H1 (cell line): ENCODE measurements at regions not wholly inside any gene's neighbourhood (a gene's known extent, or its start where the extent isn't known, plus 50 kb on each side); places are given as distances from the start of the nearest gene placed in this dataset.

Experiments
- CTCF ChIA-PET: fragments of 300-600 bp; sonication (Branson Sonifier 250); formaldehyde crosslinking; loops from one replicate; lab custom pipeline; 2021; ENCODE audit not compliant: partially characterized antibody; lab: Charles Lee
- POLR2A ChIA-PET: fragments of 300-600 bp; sonication (Branson Sonifier 250); formaldehyde crosslinking; loops from one replicate; lab custom pipeline; 2021; ENCODE audit warnings: inconsistent platforms; ENCODE audit not compliant: partially characterized antibody; lab: Charles Lee
- DNase-seq, 2 experiments: peaks; one replicate each; pipeline versions ENCODE4 v3.0.0 to v3.0.0-alpha.2; 2010 to 2022; ENCODE audit warnings: low spot score in 2 of 2, low read depth in 1 of 2, mixed read lengths in 1 of 2
- FAIRE-seq: peaks from 2 replicates; lab custom pipeline; 2011; peaks lifted over from hg19 to GRCh38; lab: Jason Lieb, UNC
- H2AFZ ChIP-seq: 2 replicates; pipeline ENCODE4 v1.8.1; 2012; ENCODE audit warnings: low read length, inconsistent platforms
- H2AK5ac ChIP-seq: 2 replicates; pipeline ENCODE4 v1.6.1; 2013; ENCODE audit warnings: low read depth, low read length
- H2BK120ac ChIP-seq: replicated peaks from 2 replicates; pipeline ENCODE3; 2013; ENCODE audit warnings: low read depth, low read length, inconsistent platforms
- H2BK12ac ChIP-seq: 2 replicates; pipeline ENCODE4 v1.6.1; 2013; ENCODE audit warnings: low read depth, low read length
- H2BK15ac ChIP-seq: 2 replicates; pipeline ENCODE4 v1.6.1; 2013; ENCODE audit warnings: low read length
- H2BK20ac ChIP-seq: 2 replicates; pipeline ENCODE4 v1.6.1; 2013; ENCODE audit warnings: low read length
- H2BK5ac ChIP-seq: 2 replicates; pipeline ENCODE4 v1.6.1; 2013; ENCODE audit warnings: low read depth, low read length
- H3K14ac ChIP-seq: 2 replicates; pipeline ENCODE4 v1.6.1; 2013; ENCODE audit warnings: inconsistent platforms; ENCODE audit not compliant: insufficient read length
- H3K18ac ChIP-seq: 2 replicates; pipeline ENCODE4 v1.6.1; 2013; ENCODE audit warnings: low read length; ENCODE audit errors: extremely low read depth
- H3K23ac ChIP-seq: 2 replicates; pipeline ENCODE4 v1.6.1; 2013; ENCODE audit warnings: inconsistent platforms; ENCODE audit not compliant: insufficient read length
- H3K23me2 ChIP-seq: 2 replicates; pipeline ENCODE4 v1.6.1; 2013; ENCODE audit warnings: low read depth, low read length
- H3K27ac ChIP-seq: 2 replicates; pipeline ENCODE4 v1.6.1; 2011; ENCODE audit warnings: low read depth, low read length, inconsistent platforms
- H3K27me3 ChIP-seq, 4 experiments: replicated peaks in 1 of 4; 1 replicate in 1 of 4; 2 replicates in 3 of 4; pipeline versions ENCODE4 v1.6.1 to v1.8.1; 2011 to 2013; ENCODE audit warnings: low read length in 3 of 4, mild to moderate bottlenecking in 3 of 4, inconsistent platforms in 2 of 4, mixed read lengths in 2 of 4, moderate library complexity in 1 of 4; ENCODE audit not compliant: control insufficient read depth in 3 of 4, insufficient read depth in 3 of 4; ENCODE audit errors: extremely low read depth in 1 of 4
- H3K36me3 ChIP-seq, 4 experiments: 2 replicates each; pipeline versions ENCODE4 v1.6.1 to v1.8.1; 2011 to 2013; ENCODE audit warnings: mild to moderate bottlenecking in 4 of 4, low read length in 3 of 4, moderate library complexity in 2 of 4, control low read depth in 1 of 4, inconsistent platforms in 1 of 4; ENCODE audit not compliant: insufficient read depth in 4 of 4, control insufficient read depth in 2 of 4
- H3K4ac ChIP-seq: replicated peaks from 2 replicates; pipeline ENCODE3; 2013; ENCODE audit warnings: low read length, low read depth, mixed read lengths, inconsistent platforms; ENCODE audit not compliant: insufficient read length
- H3K4me1 ChIP-seq, 4 experiments: replicated peaks in 1 of 4; 1 replicate in 1 of 4; 2 replicates in 3 of 4; pipeline versions ENCODE4 v1.6.1 to v1.8.1; 2011 to 2013; ENCODE audit warnings: low read length in 3 of 4, inconsistent platforms in 2 of 4, mixed read lengths in 1 of 4; ENCODE audit not compliant: insufficient read depth in 4 of 4, control insufficient read depth in 3 of 4
- H3K4me2 ChIP-seq, 2 experiments: 2 replicates each; pipeline versions ENCODE4 v1.6.1 to v1.8.1; 2011 to 2013; ENCODE audit warnings: low read depth in 2 of 2, low read length in 2 of 2, control low read depth in 1 of 2, inconsistent platforms in 1 of 2, mild to moderate bottlenecking in 1 of 2; ENCODE audit not compliant: insufficient read depth in 1 of 2
- H3K4me3 ChIP-seq, 4 experiments: fragments of 200-600, 300-600 bp in 1 of 4; sonication (generic), shearing (Covaris generic), sonication (Bioruptor Twin) in 1 of 4; 2 replicates each; pipeline versions ENCODE4 v1.5.1 to v1.8.1; 2011 to 2016; ENCODE audit warnings: low read length in 4 of 4, low read depth in 3 of 4, control low read depth in 2 of 4, inconsistent platforms in 2 of 4, mild to moderate bottlenecking in 2 of 4, mixed read lengths in 1 of 4, moderate library complexity in 1 of 4; ENCODE audit not compliant: insufficient read depth in 2 of 4; ENCODE audit errors: extremely low read depth in 1 of 4
- H3K56ac ChIP-seq: replicated peaks from 2 replicates; pipeline ENCODE3; 2013; ENCODE audit warnings: low read depth, mild to moderate bottlenecking, mixed read lengths, low read length, inconsistent platforms; ENCODE audit not compliant: insufficient read length
- H3K79me1 ChIP-seq: 2 replicates; pipeline ENCODE4 v1.6.1; 2013; ENCODE audit warnings: low read depth, low read length, control low read depth
- H3K79me2 ChIP-seq, 2 experiments: 2 replicates each; pipeline versions ENCODE4 v1.6.1 to v1.8.1; 2012 to 2013; ENCODE audit warnings: low read length in 2 of 2, mild to moderate bottlenecking in 2 of 2, inconsistent platforms in 1 of 2; ENCODE audit not compliant: insufficient read depth in 2 of 2, control insufficient read depth in 1 of 2
- H3K9ac ChIP-seq, 4 experiments: replicated peaks in 1 of 4; 1 replicate in 1 of 4; 2 replicates in 3 of 4; pipeline versions ENCODE4 v1.6.1 to v1.8.1; 2011 to 2013; ENCODE audit warnings: low read depth in 3 of 4, low read length in 3 of 4, control low read depth in 2 of 4, mild to moderate bottlenecking in 2 of 4, moderate library complexity in 2 of 4, inconsistent platforms in 1 of 4; ENCODE audit errors: extremely low read depth in 1 of 4
- H3K9me3 ChIP-seq, 2 experiments: 2 replicates each; pipeline versions ENCODE4 v1.6.1 to v1.8.1; 2012 to 2013; ENCODE audit warnings: mild to moderate bottlenecking in 2 of 2, moderate library complexity in 2 of 2, control low read depth in 1 of 2, inconsistent platforms in 1 of 2, low read depth in 1 of 2, low read length in 1 of 2, mixed read lengths in 1 of 2; ENCODE audit not compliant: insufficient read depth in 2 of 2
- H4K20me1 ChIP-seq, 2 experiments: replicated peaks in 1 of 2; 2 replicates each; pipeline versions ENCODE3 to v1.8.1; 2011 to 2013; ENCODE audit warnings: inconsistent platforms in 2 of 2, low read length in 2 of 2, mild to moderate bottlenecking in 1 of 2; ENCODE audit not compliant: insufficient read depth in 2 of 2, control insufficient read depth in 1 of 2
- H4K5ac ChIP-seq: 2 replicates; pipeline ENCODE4 v1.6.1; 2013; ENCODE audit warnings: low read length, low read depth, mixed read lengths, inconsistent platforms; ENCODE audit not compliant: insufficient read length
- H4K8ac ChIP-seq: 2 replicates; pipeline ENCODE4 v1.8.0; 2013; ENCODE audit warnings: mild to moderate bottlenecking, moderate library complexity, low read length, inconsistent platforms; ENCODE audit not compliant: insufficient read depth; ENCODE audit errors: extremely low read depth
- H4K91ac ChIP-seq: replicated peaks from 2 replicates; pipeline ENCODE3; 2013; ENCODE audit warnings: low read length, mixed read lengths, inconsistent platforms; ENCODE audit not compliant: insufficient read length
- CBX5 ChIP-seq: fragments of 300-800, 300-1000 bp; sonication (generic); IDR thresholded peaks from 2 replicates; pipeline ENCODE4 v1.7.1; 2016; ENCODE audit warnings: antibody characterized with exemption, low read length, low read depth
- CBX8 ChIP-seq: fragments of 300-800, 300-1000 bp; sonication (generic); IDR thresholded peaks from 2 replicates; pipeline ENCODE4 v1.7.1; 2016; ENCODE audit warnings: low read depth, low read length, borderline replicate concordance
- CEBPB ChIP-seq: IDR thresholded peaks from 2 replicates; pipeline ENCODE4 v1.6.1; 2012; ENCODE audit warnings: low read depth, low read length
- HDAC6 ChIP-seq: IDR thresholded peaks from one replicate; pipeline ENCODE4 v1.7.1; 2012; ENCODE audit warnings: low read depth, mild to moderate bottlenecking, inconsistent platforms, low read length, moderate library complexity
- JUN ChIP-seq: IDR thresholded peaks from 2 replicates; pipeline ENCODE4 v1.6.1; 2011; ENCODE audit warnings: low read depth, mild to moderate bottlenecking, improper control_type of control experiment, low read length
- POLR2A ChIP-seq, 2 experiments: IDR thresholded peaks; 1 replicate in 1 of 2; 2 replicates in 1 of 2; pipeline ENCODE4 v1.6.1; 2011; ENCODE audit warnings: low read depth in 2 of 2, low read length in 2 of 2, mild to moderate bottlenecking in 2 of 2; ENCODE audit errors: control extremely low read depth in 1 of 2
- POLR2AphosphoS5 ChIP-seq: IDR thresholded peaks from 2 replicates; pipeline ENCODE4 v1.6.1; 2011; ENCODE audit warnings: low read depth, low read length
- RFX5 ChIP-seq: IDR thresholded peaks from 2 replicates; pipeline ENCODE4 v1.6.1; 2011; ENCODE audit warnings: low read depth, low read length, improper control_type of control experiment, borderline replicate concordance
- WGBS, 2 experiments: shearing (Covaris generic) in 1 of 2; methylation state at CpG; one replicate each; pipeline versions ENCODE4 v1.1.6 to v1.1.7; 2013 to 2015; ENCODE audit warnings: low lambda C conversion rate in 2 of 2, mixed read lengths in 2 of 2, inconsistent platforms in 1 of 2, low coverage in 1 of 2, missing lambda C conversion rate in 1 of 2; ENCODE audit not compliant: insufficient replicate concordance in 2 of 2, insufficient coverage in 1 of 2, insufficient read length in 1 of 2; ENCODE audit errors: extremely low coverage in 1 of 2, missing lambda C conversion rate in 1 of 2; 5-methylcytosine and 5-hydroxymethylcytosine counted together
- TF ChIP-seq, protein P1 (sequence below), 3 experiments: IDR thresholded peaks; 1 replicate in 2 of 3; 2 replicates in 1 of 3; pipeline versions ENCODE4 v1.5.1 to v1.6.1; 2011; ENCODE audit warnings: low read length in 3 of 3, mild to moderate bottlenecking in 3 of 3, inconsistent platforms in 2 of 3, low read depth in 1 of 3, moderate library complexity in 1 of 3; ENCODE audit not compliant: insufficient read depth in 1 of 3; ENCODE audit errors: control extremely low read depth in 1 of 3
- TF ChIP-seq, protein P2 (sequence below): IDR thresholded peaks from 2 replicates; pipeline ENCODE4 v1.6.1; 2011; ENCODE audit warnings: low read depth, mild to moderate bottlenecking, low read length; ENCODE audit not compliant: insufficient read depth
- TF ChIP-seq, protein P3 (sequence below): IDR thresholded peaks from 2 replicates; pipeline ENCODE4 v1.6.1; 2012; ENCODE audit warnings: inconsistent platforms

DNA sequence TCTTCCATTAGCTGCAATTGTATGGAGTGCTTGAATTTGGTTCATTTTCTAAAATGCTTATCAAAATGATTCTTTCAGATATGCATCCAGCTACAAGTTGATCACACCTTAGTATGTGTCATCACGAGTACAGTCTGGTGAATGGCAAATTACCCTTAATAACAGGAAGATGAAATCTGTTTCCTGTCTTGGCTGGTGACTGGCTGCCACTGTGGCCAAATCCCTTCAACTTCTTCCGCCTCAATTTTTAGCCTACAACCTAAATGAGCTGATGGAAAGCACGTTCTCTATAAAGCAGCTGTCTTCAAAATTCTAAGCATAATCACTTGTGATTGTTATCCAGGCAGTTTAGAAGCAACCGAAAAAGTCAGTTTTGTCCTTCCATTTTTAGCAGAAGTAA is 387.1 kb upstream of the NECTIN3 start:
- WGBS, 2 experiments, result 78% methylated on average over 4 of the region's 4 CpGs; no CpG with 5 or more reads in 1 of the 2 experiments
- Histone ChIP-seq H2BK5ac (peak overlapping the region; percentile 96; the same call in 1 of the 2 replicates), H4K91ac (peak overlapping the region; percentile 82), H3K79me2 (no peaks in the 10 kb centered on the region), H4K8ac (no peak overlapping the region), H3K4ac (peak overlapping the region; percentile 99), H3K27ac (peak overlapping the region; percentile 2; the same call in 1 of the 2 replicates), H2AK5ac (no peak overlapping the region), H3K27me3 (no peaks in the 10 kb centered on the region), H3K56ac (peak overlapping the region; percentile 72), H2BK20ac (peak overlapping the region; percentile 99), H3K4me2 (no peak overlapping the region), H3K14ac (no peak overlapping the region), H2BK15ac (no peak overlapping the region), H3K9me3 (0 out of 4 replicates have a peak, but pooled peaks cover 0 to 2% of the 10 kb centered on the region in 2 experiments), H2AFZ (no peak overlapping the region), H3K36me3 (no peaks in the 10 kb centered on the region), H2BK12ac (peak overlapping the region; percentile 53; the same call in 1 of the 2 replicates), H3K4me1 (peaks cover 4 to 24% (median 16%) of the 10 kb centered on the region in 4 experiments; a peak in 5 of 7 replicates), H3K23ac (no peak overlapping the region), H3K4me3 (no peak overlapping the region), H4K20me1 (no peaks in the 10 kb centered on the region), H2BK120ac (peak overlapping the region; percentile 99), H3K79me1 (no peaks in the 10 kb centered on the region), H4K5ac (peak overlapping the region; percentile 74), H3K18ac (peak overlapping the region; percentile 71), H3K23me2 (no peaks in the 10 kb centered on the region), H3K9ac (no peak overlapping the region)
- CTCF ChIA-PET, result no interaction called here
- DNase-seq (no peak), FAIRE-seq (peak; percentile 32)
- POLR2A ChIA-PET, result interaction anchor here (1.0 kb wide), 1 partner anchor 196 kb away, joined by 3 read pairs; no protein-coding TSS in a partner anchor
- TF ChIP-seq CBX5, result no peak
- TF ChIP-seq CEBPB, result no peak
- no peak for TF ChIP-seq HDAC6
- TF ChIP-seq, protein P1, sequence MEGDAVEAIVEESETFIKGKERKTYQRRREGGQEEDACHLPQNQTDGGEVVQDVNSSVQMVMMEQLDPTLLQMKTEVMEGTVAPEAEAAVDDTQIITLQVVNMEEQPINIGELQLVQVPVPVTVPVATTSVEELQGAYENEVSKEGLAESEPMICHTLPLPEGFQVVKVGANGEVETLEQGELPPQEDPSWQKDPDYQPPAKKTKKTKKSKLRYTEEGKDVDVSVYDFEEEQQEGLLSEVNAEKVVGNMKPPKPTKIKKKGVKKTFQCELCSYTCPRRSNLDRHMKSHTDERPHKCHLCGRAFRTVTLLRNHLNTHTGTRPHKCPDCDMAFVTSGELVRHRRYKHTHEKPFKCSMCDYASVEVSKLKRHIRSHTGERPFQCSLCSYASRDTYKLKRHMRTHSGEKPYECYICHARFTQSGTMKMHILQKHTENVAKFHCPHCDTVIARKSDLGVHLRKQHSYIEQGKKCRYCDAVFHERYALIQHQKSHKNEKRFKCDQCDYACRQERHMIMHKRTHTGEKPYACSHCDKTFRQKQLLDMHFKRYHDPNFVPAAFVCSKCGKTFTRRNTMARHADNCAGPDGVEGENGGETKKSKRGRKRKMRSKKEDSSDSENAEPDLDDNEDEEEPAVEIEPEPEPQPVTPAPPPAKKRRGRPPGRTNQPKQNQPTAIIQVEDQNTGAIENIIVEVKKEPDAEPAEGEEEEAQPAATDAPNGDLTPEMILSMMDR (IDR thresholded peaks at IDR 0.05; ENCODE audit: control extremely low read depth in 1 of 3, insufficient read depth in 1 of 3, low read depth in 1 of 3, low read length in 3 of 3), result no peak
- TF ChIP-seq RFX5, result no peak
- TF ChIP-seq, protein P2, sequence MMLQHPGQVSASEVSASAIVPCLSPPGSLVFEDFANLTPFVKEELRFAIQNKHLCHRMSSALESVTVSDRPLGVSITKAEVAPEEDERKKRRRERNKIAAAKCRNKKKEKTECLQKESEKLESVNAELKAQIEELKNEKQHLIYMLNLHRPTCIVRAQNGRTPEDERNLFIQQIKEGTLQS, result no peak
- TF ChIP-seq JUN, result no peak
- TF ChIP-seq, protein P3, sequence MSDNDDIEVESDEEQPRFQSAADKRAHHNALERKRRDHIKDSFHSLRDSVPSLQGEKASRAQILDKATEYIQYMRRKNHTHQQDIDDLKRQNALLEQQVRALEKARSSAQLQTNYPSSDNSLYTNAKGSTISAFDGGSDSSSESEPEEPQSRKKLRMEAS, result no peak
- no peak for TF ChIP-seq POLR2AphosphoS5
- TF ChIP-seq CBX8, result no peak
- no peak for TF ChIP-seq POLR2A (IDR thresholded peaks at IDR 0.05; ENCODE audit: control extremely low read depth in 1 of 2, low read depth in 2 of 2, low read length in 2 of 2)
